NCI-H1048 (cell line): ENCODE measurements at regions not wholly inside any gene's neighbourhood (a gene's known extent, or its start where the extent isn't known, plus 50 kb on each side); places are given as distances from the start of the nearest gene placed in this dataset.
"Not testable (repeated sequence)": the region's sequence is repeated elsewhere in the genome, so short reads cannot be mapped to it uniquely, and the experiment has no call there.

Experiments
- DNase-seq: peaks from one replicate; lab custom pipeline; 2025; lab: John Stamatoyannopoulos, UW

DNA sequence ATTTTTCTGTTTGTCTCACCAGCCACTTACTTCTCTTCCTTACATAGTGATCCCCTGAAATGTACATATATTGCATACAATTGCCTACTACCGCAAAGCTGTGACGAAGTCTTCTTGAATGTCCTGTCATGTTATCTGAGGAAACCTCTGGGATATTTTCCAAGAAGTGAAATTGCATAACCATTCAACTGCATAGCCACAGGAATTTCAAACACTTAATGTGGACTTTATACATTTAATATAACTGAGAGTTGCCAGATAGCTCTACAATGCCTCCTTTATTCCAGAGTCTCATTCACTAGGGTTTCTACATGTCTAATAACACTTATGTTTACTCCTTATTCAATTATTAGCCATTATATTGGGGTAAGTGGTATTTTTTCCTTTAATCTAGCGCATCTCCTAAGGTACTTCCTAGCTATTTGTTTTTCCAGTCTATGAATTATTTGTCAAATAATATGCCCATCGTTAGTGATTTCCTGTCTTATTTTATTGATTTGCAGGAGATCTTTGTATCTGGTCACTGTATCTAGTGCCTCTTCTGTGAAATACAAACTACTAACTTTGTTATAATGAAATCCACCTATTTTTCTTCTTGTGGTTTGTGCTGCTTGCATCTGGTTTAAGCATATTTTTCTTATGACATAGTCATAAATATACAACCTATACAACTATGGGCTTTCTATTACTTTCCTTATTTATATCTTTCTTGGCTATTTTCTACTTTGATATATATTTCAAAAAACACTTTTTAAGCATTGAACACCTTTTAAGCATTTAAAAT is 69.2 kb upstream of the GRID2 start:
- DNase-seq: no peak

DNA sequence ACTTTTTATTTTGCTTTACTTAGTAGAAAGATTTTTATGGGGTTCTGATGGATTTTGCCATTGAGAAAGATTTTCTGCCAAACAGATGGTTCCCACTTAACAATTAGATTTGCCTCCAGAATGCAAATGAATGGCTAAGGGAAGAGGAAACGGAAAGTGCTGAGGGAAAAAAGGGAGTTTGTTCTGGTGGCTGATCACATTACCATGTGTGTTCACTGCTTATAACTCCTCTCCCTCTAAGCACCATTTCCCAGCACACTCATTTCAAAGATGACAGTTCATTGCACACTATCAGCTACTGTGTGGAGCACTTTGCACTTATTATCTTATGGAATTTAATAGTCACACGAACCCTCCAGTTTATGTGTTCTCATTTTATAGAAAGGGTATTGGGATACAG is 68.0 kb upstream of the GRID2 start:
- DNase-seq: no peak

DNA sequence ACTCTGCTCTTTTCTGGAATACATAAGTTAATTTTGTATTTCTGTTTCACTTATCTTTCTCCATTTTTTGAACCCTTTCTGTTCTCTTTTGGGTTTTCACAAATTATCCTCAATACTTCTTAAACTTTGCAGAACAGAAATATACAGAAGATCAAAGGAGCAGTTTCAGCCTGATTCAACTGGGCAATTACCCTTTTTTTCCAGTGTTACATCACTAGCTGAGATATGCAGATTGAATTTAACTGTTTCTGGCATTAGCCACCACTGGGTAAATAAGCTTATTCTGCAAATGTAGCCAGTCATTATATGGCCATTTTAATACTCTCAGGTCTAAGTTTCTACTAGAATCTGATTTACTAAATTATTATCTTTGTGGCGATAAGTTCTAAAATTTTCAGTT is 66.9 kb upstream of the GRID2 start:
- DNase-seq: no peak

DNA sequence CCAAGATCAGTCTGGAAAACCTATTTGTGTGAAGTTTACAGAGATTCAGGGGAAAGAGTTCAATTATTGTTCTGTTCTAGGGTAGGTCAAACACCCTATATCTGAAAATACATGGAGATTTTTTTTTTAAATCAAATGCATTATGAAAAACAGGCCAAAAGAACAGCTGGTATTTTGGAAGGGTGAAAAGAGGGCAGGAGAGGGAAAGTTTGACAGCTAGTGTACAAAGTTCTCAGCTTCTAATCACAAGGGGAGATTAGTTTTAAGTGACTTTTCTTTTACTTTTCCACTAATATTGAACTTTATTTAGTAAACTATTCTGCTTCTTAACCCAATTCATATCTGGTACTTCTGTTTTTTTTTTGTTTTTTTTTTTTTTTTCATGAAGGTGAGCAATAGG is 66.2 kb upstream of the GRID2 start:
- DNase-seq: no peak

DNA sequence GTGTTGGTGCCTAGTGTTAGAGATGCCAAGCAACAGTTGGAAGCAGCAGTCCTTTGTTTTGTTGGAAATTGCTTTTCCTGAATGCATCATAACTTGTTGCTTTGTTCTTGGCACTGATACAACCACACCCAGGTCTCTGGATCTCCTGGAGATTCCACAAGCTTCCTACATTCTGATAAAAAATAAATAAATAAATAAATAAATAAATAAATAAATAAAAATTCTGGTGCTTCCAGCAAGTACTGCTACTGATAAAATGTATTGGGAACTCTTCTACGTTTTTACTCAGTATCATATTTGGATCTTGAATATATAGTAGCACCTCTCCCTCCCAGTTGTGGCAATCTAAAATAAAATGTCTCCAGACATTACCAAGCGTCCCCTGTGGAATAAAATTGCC is 62.7 kb upstream of the GRID2 start:
- DNase-seq: no peak

DNA sequence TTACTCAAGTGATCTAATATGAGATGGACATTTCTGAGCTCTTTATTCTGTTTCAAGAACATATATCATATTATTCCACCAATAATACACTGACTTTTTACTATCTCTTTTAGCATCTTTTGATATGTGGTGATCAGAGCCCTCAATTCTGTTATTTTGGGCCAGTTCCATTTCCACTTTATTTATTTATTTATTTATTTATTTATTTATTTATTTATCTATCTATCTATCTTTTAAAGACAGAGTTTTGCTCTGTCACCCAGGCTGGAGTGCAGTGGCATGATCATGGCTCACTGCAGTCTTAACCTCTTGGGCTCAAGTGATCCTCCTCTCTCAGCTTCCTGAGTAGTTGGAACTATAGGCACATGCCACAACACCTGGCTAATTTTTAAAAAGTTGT is 57.4 kb upstream of the GRID2 start:
- no peak for DNase-seq

DNA sequence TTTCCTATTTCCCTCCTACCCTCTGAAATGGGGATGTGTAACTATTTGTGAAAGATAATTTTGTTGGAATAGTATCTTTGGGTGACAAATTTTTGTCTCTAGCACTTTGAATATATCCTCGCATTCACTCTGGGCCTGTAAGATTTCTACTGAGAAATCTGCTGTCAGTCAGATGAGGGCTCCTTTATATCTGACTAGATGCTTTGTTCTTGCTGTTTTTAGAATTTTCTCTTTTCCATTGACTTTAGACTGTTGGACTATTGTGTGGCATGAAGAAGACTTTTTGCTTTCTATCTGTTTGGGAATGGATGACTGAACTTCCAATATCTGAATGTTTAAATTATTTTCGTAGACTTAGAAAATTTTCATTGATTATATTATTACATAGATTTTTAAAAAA is 54.2 kb upstream of the GRID2 start:
- no peak for DNase-seq

DNA sequence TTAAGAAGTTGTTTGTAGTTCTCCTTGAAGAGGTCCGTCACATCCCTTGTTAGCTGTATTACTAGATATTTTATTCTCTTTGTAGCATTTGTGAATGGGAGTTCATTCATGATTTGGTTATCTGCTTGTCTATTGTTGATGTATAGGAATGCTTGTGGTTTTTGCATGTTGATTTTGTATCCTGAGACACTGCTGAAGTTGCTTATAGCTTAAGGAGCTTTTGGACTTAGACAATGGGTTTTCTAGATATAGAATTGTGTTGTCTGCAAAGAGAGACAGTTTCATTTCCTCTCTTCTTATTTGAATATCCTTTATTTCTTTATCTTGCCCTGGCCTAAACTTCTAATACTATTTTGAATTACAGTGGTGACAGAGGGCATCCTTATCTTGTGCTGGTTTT is 52.1 kb upstream of the GRID2 start:
- DNase-seq: no peak

DNA sequence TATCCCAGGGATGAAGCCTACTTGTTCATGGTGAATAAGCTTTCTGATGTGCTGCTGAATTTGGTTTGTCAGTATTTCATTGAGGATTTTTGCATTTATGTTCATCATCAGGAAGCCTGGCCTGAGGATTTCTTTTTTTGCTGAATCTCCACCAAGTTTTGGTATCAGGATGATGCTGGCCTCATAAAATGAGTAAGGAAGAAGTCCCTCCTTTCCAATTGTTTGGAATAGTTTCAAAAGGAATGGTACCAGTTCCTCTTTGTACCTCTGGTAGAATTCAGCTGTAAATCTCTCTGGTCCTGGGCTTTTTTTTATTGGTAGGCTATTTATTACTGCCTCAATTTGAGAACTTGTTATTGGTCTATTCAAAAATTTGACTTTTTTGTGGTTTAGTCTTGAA is 51.4 kb upstream of the GRID2 start:
- DNase-seq: not testable (repeated sequence)

DNA sequence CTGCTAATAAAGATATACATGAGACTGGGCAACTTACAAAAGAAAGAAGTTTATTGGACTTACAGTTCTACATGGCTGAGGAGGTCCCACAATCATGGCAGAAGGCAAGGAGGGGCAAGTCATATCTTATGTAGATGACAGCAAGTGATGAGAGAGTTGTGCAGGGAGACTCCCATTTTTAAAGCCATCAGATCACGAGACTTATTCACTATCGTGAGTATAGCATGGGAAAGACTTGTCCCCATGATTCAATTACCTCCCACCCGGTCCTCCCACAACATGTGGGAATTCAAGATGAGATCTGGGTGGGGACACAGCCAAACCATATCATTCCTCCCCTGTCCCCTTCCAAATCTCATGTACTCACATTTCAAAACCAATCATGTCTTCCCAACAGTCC is 50.9 kb upstream of the GRID2 start:
- DNase-seq: no peak

DNA sequence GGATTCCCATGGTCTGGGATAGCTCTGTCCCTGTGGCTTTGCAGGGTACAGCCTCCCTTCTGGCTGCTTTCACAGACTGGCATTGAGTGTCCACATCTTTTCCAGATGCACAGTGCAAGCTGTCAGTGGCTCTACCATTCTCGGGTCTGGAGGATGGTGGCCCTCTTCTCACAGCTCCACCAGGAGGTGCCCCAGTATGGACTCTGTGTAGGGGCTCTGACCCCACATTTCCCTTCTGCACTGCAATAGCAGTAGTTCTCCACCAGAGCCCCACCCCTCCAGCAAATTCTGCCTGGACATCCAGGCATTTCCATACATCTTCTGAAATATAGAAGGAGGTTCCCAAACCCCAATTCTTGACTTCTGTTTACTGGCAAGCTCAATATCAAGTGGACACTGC is 50.2 kb upstream of the GRID2 start:
- DNase-seq: no peak
